SK-N-SH (cell line): ENCODE measurements at regions not wholly inside any gene's neighbourhood (a gene's known extent, or its start where the extent isn't known, plus 50 kb on each side); places are given as distances from the start of the nearest gene placed in this dataset.

Experiments
- CTCF ChIA-PET: fragments of 300-600, 350-600 bp; formaldehyde crosslinking; extraction: SDS; loops from one replicate; lab custom pipeline; 2021; lab: Yijun Ruan, JAX
- POLR2A ChIA-PET: fragments of 350-600 bp; sonication (Branson Sonifier 250); formaldehyde crosslinking; extraction: SDS; loops from one replicate; lab custom pipeline; 2020; ENCODE audit warnings: antibody characterized with exemption, inconsistent platforms; lab: Yijun Ruan, JAX
- DNase-seq: peaks from one replicate; pipeline ENCODE4 v3.0.0; 2012
- H2AFZ ChIP-seq: fragments of 200-600 bp; sonication (generic); 2 replicates; pipeline ENCODE4 v1.8.1; 2016; ENCODE audit warnings: antibody characterized with exemption, mild to moderate bottlenecking, low read depth
- H3F3A ChIP-seq: fragments of 200-600 bp; sonication (generic); replicated peaks from 2 replicates; pipeline ENCODE3; 2016; ENCODE audit warnings: antibody characterized with exemption, mild to moderate bottlenecking; ENCODE audit not compliant: insufficient read depth
- H3K27ac ChIP-seq, 2 experiments: fragments of 200-500 bp in 1 of 2; fragments of 200-600 bp in 1 of 2; sonication (Bioruptor generic) in 1 of 2; sonication (generic), shearing (Covaris generic) in 1 of 2; 2 replicates each; pipeline versions ENCODE4 v1.5.1 to v1.6.1; 2014 to 2016; ENCODE audit warnings: low read depth in 2 of 2, inconsistent platforms in 1 of 2, low read length in 1 of 2, mild to moderate bottlenecking in 1 of 2, mixed read lengths in 1 of 2
- H3K27me3 ChIP-seq: fragments of 200-600 bp; sonication (generic), shearing (Covaris generic); 2 replicates; pipeline ENCODE4 v1.6.1; 2016; ENCODE audit warnings: mixed run types; ENCODE audit not compliant: insufficient read depth
- H3K36me3 ChIP-seq, 2 experiments: fragments of 200-500 bp in 1 of 2; fragments of 200-600 bp in 1 of 2; sonication (Bioruptor generic) in 1 of 2; sonication (generic) in 1 of 2; replicated peaks in 1 of 2; 2 replicates each; pipeline versions ENCODE3 to v1.5.1; 2014 to 2016; ENCODE audit warnings: low read length in 1 of 2, mild to moderate bottlenecking in 1 of 2; ENCODE audit not compliant: insufficient read depth in 2 of 2, control insufficient read depth in 1 of 2
- H3K4me1 ChIP-seq, 2 experiments: fragments of 200-500 bp in 1 of 2; fragments of 200-600 bp in 1 of 2; sonication (Bioruptor generic) in 1 of 2; sonication (generic), shearing (Covaris generic) in 1 of 2; 2 replicates each; pipeline versions ENCODE4 v1.5.1 to v1.6.1; 2014 to 2016; ENCODE audit warnings: low read depth in 1 of 2, low read length in 1 of 2, mixed run types in 1 of 2; ENCODE audit not compliant: insufficient read depth in 2 of 2, control insufficient read depth in 1 of 2
- H3K4me2 ChIP-seq: fragments of 200-600 bp; sonication (generic), shearing (Covaris generic); 2 replicates; pipeline ENCODE4 v1.6.1; 2017; ENCODE audit warnings: mixed run types
- H3K4me3 ChIP-seq, 2 experiments: fragments of 200-500 bp in 1 of 2; fragments of 200-600 bp in 1 of 2; sonication (Bioruptor generic) in 1 of 2; sonication (generic), shearing (Covaris generic) in 1 of 2; 2 replicates each; pipeline versions ENCODE4 v1.5.1 to v1.8.1; 2014 to 2016; ENCODE audit warnings: low read depth in 2 of 2, inconsistent platforms in 1 of 2, low read length in 1 of 2, mild to moderate bottlenecking in 1 of 2, mixed read lengths in 1 of 2, moderate library complexity in 1 of 2
- H3K79me2 ChIP-seq: fragments of 200-600 bp; sonication (generic); 2 replicates; pipeline ENCODE4 v1.8.1; 2017; ENCODE audit warnings: mild to moderate bottlenecking; ENCODE audit not compliant: insufficient read depth
- H3K9ac ChIP-seq: fragments of 200-600 bp; sonication (generic); 2 replicates; pipeline ENCODE4 v1.6.1; 2017; ENCODE audit warnings: mixed run types
- H3K9me2 ChIP-seq: fragments of 200-600 bp; sonication (generic); 2 replicates; pipeline ENCODE4 v1.6.1; 2017; ENCODE audit warnings: mixed run types
- H3K9me3 ChIP-seq: fragments of 200-600 bp; sonication (generic); 2 replicates; pipeline ENCODE4 v1.6.1; 2017; ENCODE audit warnings: mixed run types, mild to moderate bottlenecking, moderate library complexity
- H4K20me1 ChIP-seq: fragments of 200-600 bp; sonication (generic); 2 replicates; pipeline ENCODE4 v1.6.1; 2017; ENCODE audit warnings: mild to moderate bottlenecking, mixed run types; ENCODE audit not compliant: insufficient read depth
- CHD2 ChIP-seq: fragments of 150-350 bp; IDR thresholded peaks from 2 replicates; pipeline ENCODE4 v1.6.1; 2018; ENCODE audit warnings: low read length; ENCODE audit not compliant: partially characterized antibody
- EP300 ChIP-seq, 2 experiments: IDR thresholded peaks; 2 replicates each; pipeline versions ENCODE4 v1.4.0 to v1.6.1; 2012; ENCODE audit warnings: borderline replicate concordance in 1 of 2, low read depth in 1 of 2, low read length in 1 of 2
- EZH2phosphoT487 ChIP-seq: fragments of 200-600 bp; sonication (generic); IDR thresholded peaks from 2 replicates; pipeline ENCODE4 v1.6.1; 2017; ENCODE audit warnings: low read depth, mixed run types, mild to moderate bottlenecking, antibody characterized with exemption, moderate library complexity, borderline replicate concordance
- FOSL2 ChIP-seq: IDR thresholded peaks from 2 replicates; pipeline ENCODE4 v1.4.0; 2012; ENCODE audit warnings: low read depth, mild to moderate bottlenecking, moderate library complexity, borderline replicate concordance
- FOXJ3 ChIP-seq: sonication (generic); formaldehyde crosslinking; IDR thresholded peaks from 2 replicates; pipeline ENCODE4 v1.5.1; 2020; ENCODE audit warnings: mild to moderate bottlenecking, missing genetic modification reagents
- GATA2 ChIP-seq: sonication (generic); formaldehyde crosslinking; IDR thresholded peaks from 2 replicates; pipeline ENCODE4 v1.5.0; 2020; ENCODE audit warnings: mild to moderate bottlenecking, missing genetic modification reagents
- MEF2A ChIP-seq: IDR thresholded peaks from 2 replicates; pipeline ENCODE4 v1.4.0; 2012; ENCODE audit warnings: low read depth, borderline replicate concordance
- MXI1 ChIP-seq: IDR thresholded peaks from 2 replicates; pipeline ENCODE4 v1.6.1; 2012; ENCODE audit warnings: mild to moderate bottlenecking, low read depth, low read length, improper control_type of control experiment
- POLR2AphosphoS5 ChIP-seq: IDR thresholded peaks from 2 replicates; pipeline ENCODE4 v1.6.1; 2012; ENCODE audit warnings: low read depth, low read length
- RAD21 ChIP-seq: IDR thresholded peaks from 2 replicates; pipeline ENCODE4 v1.6.1; 2012; ENCODE audit warnings: mild to moderate bottlenecking, low read length
- RFX5 ChIP-seq: IDR thresholded peaks from 2 replicates; pipeline ENCODE4 v1.6.1; 2012; ENCODE audit warnings: mild to moderate bottlenecking, improper control_type of control experiment, low read length
- RXRA ChIP-seq: IDR thresholded peaks from 2 replicates; pipeline ENCODE4 v1.4.0; 2012; ENCODE audit warnings: low read depth, mild to moderate bottlenecking, borderline replicate concordance
- SIN3A ChIP-seq: IDR thresholded peaks from 2 replicates; pipeline ENCODE4 v1.6.1; 2012; ENCODE audit warnings: low read depth, mild to moderate bottlenecking, low read length, moderate library complexity, borderline replicate concordance
- SMC3 ChIP-seq: IDR thresholded peaks from 2 replicates; pipeline ENCODE4 v1.6.1; 2012; ENCODE audit warnings: low read depth, low read length, improper control_type of control experiment
- TAF1 ChIP-seq: IDR thresholded peaks from 2 replicates; pipeline ENCODE4 v1.6.1; 2012; ENCODE audit warnings: low read depth, mild to moderate bottlenecking, low read length, moderate library complexity, borderline replicate concordance
- WGBS: methylation state at CpG from one replicate; pipeline ENCODE4 v1.1.6; 2017; ENCODE audit warnings: low lambda C conversion rate; 5-methylcytosine and 5-hydroxymethylcytosine counted together
- TF ChIP-seq, protein P1 (sequence below): IDR thresholded peaks from 2 replicates; pipeline ENCODE4; 2012
- TF ChIP-seq, protein P2 (sequence below): fragments of 150-350 bp; IDR thresholded peaks from 2 replicates; pipeline ENCODE4 v1.6.1; 2017; ENCODE audit warnings: antibody characterized with exemption, low read length, low read depth, borderline replicate concordance
- TF ChIP-seq, protein P3 (sequence below): fragments of 150-350 bp; IDR thresholded peaks from 2 replicates; pipeline ENCODE4 v1.6.1; 2016; ENCODE audit warnings: mild to moderate bottlenecking, low read depth, low read length

DNA sequence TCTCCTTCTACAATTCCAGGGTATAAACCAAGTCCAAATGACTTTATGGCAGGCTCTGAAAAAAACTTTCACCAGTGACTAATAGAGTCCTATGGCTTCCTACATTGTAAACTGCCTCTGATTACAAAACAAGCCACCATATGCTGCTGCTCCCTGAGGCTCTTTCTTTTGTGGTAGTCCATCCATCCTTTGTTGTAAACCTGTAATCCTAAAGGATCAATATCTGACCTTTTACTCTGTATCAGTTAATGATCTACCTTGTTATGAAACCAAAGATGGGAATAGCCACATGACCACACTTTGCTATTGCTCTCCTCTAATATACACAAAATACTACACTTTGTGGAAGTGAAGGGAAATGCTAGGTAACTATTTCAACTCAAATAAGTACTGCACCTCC is 434.7 kb upstream of the AGTR1 start:
- no peaks in the 10 kb centered on the region for H3K4me1 ChIP-seq
- no peak overlapping the region for H3K27ac ChIP-seq
- H3K9ac ChIP-seq = no peak overlapping the region
- H3K9me3 ChIP-seq = no peaks in the 10 kb centered on the region
- no peak for TF ChIP-seq CHD2
- TF ChIP-seq MXI1 = no peak
- TF ChIP-seq, protein P1, sequence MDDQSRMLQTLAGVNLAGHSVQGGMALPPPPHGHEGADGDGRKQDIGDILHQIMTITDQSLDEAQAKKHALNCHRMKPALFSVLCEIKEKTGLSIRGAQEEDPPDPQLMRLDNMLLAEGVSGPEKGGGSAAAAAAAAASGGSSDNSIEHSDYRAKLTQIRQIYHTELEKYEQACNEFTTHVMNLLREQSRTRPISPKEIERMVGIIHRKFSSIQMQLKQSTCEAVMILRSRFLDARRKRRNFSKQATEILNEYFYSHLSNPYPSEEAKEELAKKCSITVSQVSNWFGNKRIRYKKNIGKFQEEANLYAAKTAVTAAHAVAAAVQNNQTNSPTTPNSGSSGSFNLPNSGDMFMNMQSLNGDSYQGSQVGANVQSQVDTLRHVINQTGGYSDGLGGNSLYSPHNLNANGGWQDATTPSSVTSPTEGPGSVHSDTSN = no peak
- TF ChIP-seq, protein P2, sequence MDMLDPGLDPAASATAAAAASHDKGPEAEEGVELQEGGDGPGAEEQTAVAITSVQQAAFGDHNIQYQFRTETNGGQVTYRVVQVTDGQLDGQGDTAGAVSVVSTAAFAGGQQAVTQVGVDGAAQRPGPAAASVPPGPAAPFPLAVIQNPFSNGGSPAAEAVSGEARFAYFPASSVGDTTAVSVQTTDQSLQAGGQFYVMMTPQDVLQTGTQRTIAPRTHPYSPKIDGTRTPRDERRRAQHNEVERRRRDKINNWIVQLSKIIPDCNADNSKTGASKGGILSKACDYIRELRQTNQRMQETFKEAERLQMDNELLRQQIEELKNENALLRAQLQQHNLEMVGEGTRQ = no peak
- H3K79me2 ChIP-seq = no peaks in the 10 kb centered on the region
- no peaks in the 10 kb centered on the region for H3F3A ChIP-seq
- H3K9me2 ChIP-seq = no peaks in the 10 kb centered on the region
- no peaks in the 10 kb centered on the region for H3K36me3 ChIP-seq
- no peak overlapping the region for H3K4me3 ChIP-seq
- no peak overlapping the region for H3K4me2 ChIP-seq
- no peak for DNase-seq
- H2AFZ ChIP-seq = no peak overlapping the region
- ChIA-PET CTCF (interaction anchor here (1.3 kb wide), 1 partner anchor 13 kb away, joined by 3 read pairs; no protein-coding TSS in a partner anchor), POLR2A (no interaction called here)
- H4K20me1 ChIP-seq = no peaks in the 10 kb centered on the region
- no peaks in the 10 kb centered on the region for H3K27me3 ChIP-seq

DNA sequence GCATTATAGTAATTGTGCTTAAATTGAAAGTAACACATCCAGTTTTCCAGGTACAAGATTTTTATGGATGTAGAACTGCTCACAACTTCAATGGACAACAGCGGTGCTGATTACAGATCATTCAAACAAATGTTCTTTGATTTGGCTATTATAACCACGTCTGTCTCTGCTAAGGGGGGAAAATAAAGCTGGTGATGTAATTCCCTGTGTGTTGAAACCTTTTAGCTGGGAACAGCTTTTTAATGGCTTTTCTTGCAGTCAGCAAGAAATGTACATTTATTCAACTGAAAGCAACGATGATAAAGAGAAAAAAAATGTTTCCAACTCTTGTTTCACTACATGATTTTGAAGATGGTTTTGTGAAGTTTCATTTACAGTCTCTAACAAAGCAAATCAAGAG is 431.9 kb upstream of the AGTR1 start:
- POLR2A ChIA-PET = no interaction called here
- CTCF ChIA-PET = interaction anchor here (1.3 kb wide), 1 partner anchor 453 kb away, joined by 3 read pairs; no protein-coding TSS in a partner anchor
- Histone ChIP-seq H2AFZ (no peak overlapping the region), H4K20me1 (no peaks in the 10 kb centered on the region), H3K36me3 (no peaks in the 10 kb centered on the region), H3K27me3 (no peaks in the 10 kb centered on the region), H3K4me1 (no peaks in the 10 kb centered on the region), H3K9ac (no peak overlapping the region), H3K4me2 (no peak overlapping the region), H3K9me2 (no peaks in the 10 kb centered on the region), H3F3A (no peaks in the 10 kb centered on the region), H3K9me3 (no peaks in the 10 kb centered on the region), H3K79me2 (no peaks in the 10 kb centered on the region), H3K4me3 (no peak overlapping the region), H3K27ac (no peak overlapping the region)
- no peak for DNase-seq
- 45% methylated on average over 3 of the region's 3 CpGs for WGBS
- no peak for TF ChIP-seq GATA2 (CRISPR knock-in tag)
- no peak for TF ChIP-seq FOSL2
- TF ChIP-seq, protein P2 = no peak
- TF ChIP-seq TAF1 = no peak
- TF ChIP-seq EZH2phosphoT487 = no peak
- no peak for TF ChIP-seq RAD21
- TF ChIP-seq, protein P1 = no peak
- no peak for TF ChIP-seq SIN3A
- TF ChIP-seq POLR2AphosphoS5 = no peak
- no peak for TF ChIP-seq EP300 (IDR thresholded peaks at IDR 0.05; ENCODE audit: borderline replicate concordance in 1 of 2, low read depth in 1 of 2, low read length in 1 of 2)
- no peak for TF ChIP-seq MEF2A
- TF ChIP-seq RXRA = no peak
- TF ChIP-seq FOXJ3 = no peak
- no peak for TF ChIP-seq RFX5
- no peak for TF ChIP-seq SMC3
- TF ChIP-seq, protein P3, sequence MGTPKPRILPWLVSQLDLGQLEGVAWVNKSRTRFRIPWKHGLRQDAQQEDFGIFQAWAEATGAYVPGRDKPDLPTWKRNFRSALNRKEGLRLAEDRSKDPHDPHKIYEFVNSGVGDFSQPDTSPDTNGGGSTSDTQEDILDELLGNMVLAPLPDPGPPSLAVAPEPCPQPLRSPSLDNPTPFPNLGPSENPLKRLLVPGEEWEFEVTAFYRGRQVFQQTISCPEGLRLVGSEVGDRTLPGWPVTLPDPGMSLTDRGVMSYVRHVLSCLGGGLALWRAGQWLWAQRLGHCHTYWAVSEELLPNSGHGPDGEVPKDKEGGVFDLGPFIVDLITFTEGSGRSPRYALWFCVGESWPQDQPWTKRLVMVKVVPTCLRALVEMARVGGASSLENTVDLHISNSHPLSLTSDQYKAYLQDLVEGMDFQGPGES = no peak
